H9 (cell line): ENCODE measurements at regions not wholly inside any gene's neighbourhood (a gene's known extent, or its start where the extent isn't known, plus 50 kb on each side); places are given as distances from the start of the nearest gene placed in this dataset.

ENCODE experiments used
- DNase-seq: peaks from one replicate; pipeline ENCODE4 v3.0.0-alpha.2; 2017
- H2AFZ ChIP-seq: one replicate; pipeline ENCODE4 v1.6.1; 2013; ENCODE audit warnings: mild to moderate bottlenecking, low read length, control low read depth, moderate library complexity
- H2AK5ac ChIP-seq: 2 replicates; pipeline ENCODE4 v1.6.1; 2013; ENCODE audit warnings: low read length, control low read depth, mixed read lengths; ENCODE audit not compliant: insufficient read length
- H2BK120ac ChIP-seq: one replicate; pipeline ENCODE4 v1.6.1; 2013; ENCODE audit warnings: low read depth, mild to moderate bottlenecking, low read length, control low read depth, inconsistent platforms; ENCODE audit not compliant: poor library complexity, severe bottlenecking
- H2BK12ac ChIP-seq: 2 replicates; pipeline ENCODE4 v1.6.1; 2013; ENCODE audit warnings: low read length, control low read depth, mixed read lengths, low read depth; ENCODE audit not compliant: insufficient read length
- H2BK15ac ChIP-seq: 2 replicates; pipeline ENCODE4 v1.6.1; 2013; ENCODE audit warnings: low read depth, low read length, control low read depth
- H2BK20ac ChIP-seq: one replicate; pipeline ENCODE4 v1.6.1; 2013; ENCODE audit warnings: low read depth, mild to moderate bottlenecking, low read length, control low read depth, inconsistent platforms; ENCODE audit not compliant: poor library complexity, severe bottlenecking
- H2BK5ac ChIP-seq: 2 replicates; pipeline ENCODE4 v1.6.1; 2013; ENCODE audit warnings: low read length, control low read depth, mixed read lengths; ENCODE audit not compliant: insufficient read length
- H3K14ac ChIP-seq: 2 replicates; pipeline ENCODE4 v1.6.1; 2013; ENCODE audit warnings: low read length, control low read depth; ENCODE audit not compliant: insufficient read depth
- H3K18ac ChIP-seq: 2 replicates; pipeline ENCODE4 v1.6.1; 2013; ENCODE audit warnings: low read depth, mild to moderate bottlenecking, mixed read lengths, low read length, control low read depth; ENCODE audit not compliant: insufficient read length
- H3K23ac ChIP-seq: 2 replicates; pipeline ENCODE4 v1.6.1; 2013; ENCODE audit warnings: low read length, control low read depth, mixed read lengths, low read depth; ENCODE audit not compliant: insufficient read length
- H3K23me2 ChIP-seq: 2 replicates; pipeline ENCODE4 v1.6.1; 2013; ENCODE audit warnings: low read depth, mild to moderate bottlenecking, mixed read lengths, low read length, control low read depth; ENCODE audit not compliant: insufficient read length, poor library complexity, severe bottlenecking
- H3K27ac ChIP-seq: 2 replicates; pipeline ENCODE4 v1.5.1; 2013; ENCODE audit warnings: low read length, control low read depth, mixed read lengths, low read depth; ENCODE audit not compliant: insufficient read length
- H3K27me3 ChIP-seq: 2 replicates; pipeline ENCODE4 v1.6.1; 2013; ENCODE audit warnings: low read length, control low read depth, inconsistent platforms; ENCODE audit not compliant: insufficient read depth
- H3K4ac ChIP-seq: 2 replicates; pipeline ENCODE4 v1.6.1; 2013; ENCODE audit warnings: low read depth, mild to moderate bottlenecking, control low read depth, inconsistent platforms, low read length, moderate library complexity
- H3K4me1 ChIP-seq: 2 replicates; pipeline ENCODE4 v1.6.1; 2013; ENCODE audit warnings: low read length, control low read depth, inconsistent platforms; ENCODE audit not compliant: insufficient read depth
- H3K4me2 ChIP-seq: 2 replicates; pipeline ENCODE4 v1.6.1; 2013; ENCODE audit warnings: low read length, control low read depth, mixed read lengths; ENCODE audit not compliant: insufficient read length, insufficient read depth
- H3K56ac ChIP-seq: 2 replicates; pipeline ENCODE4 v1.6.1; 2013; ENCODE audit warnings: low read depth, mild to moderate bottlenecking, mixed read lengths, low read length, control low read depth; ENCODE audit not compliant: insufficient read length
- H3K79me1 ChIP-seq: 2 replicates; pipeline ENCODE4 v1.6.1; 2013; ENCODE audit warnings: low read depth, mild to moderate bottlenecking, moderate library complexity, low read length, control low read depth, inconsistent platforms; ENCODE audit not compliant: insufficient read depth, poor library complexity, severe bottlenecking
- H3K79me2 ChIP-seq: 2 replicates; pipeline ENCODE4 v1.6.1; 2013; ENCODE audit warnings: low read length, control low read depth, inconsistent platforms; ENCODE audit not compliant: insufficient read depth
- H3K9ac ChIP-seq: 2 replicates; pipeline ENCODE4 v1.6.1; 2013; ENCODE audit warnings: low read length, control low read depth, mixed read lengths; ENCODE audit not compliant: insufficient read length; ENCODE audit errors: extremely low read depth
- H3K9me3 ChIP-seq: one replicate; pipeline ENCODE4 v1.6.1; 2013; ENCODE audit warnings: low read depth, low read length, inconsistent platforms; ENCODE audit not compliant: control insufficient read depth
- H3T11ph ChIP-seq: one replicate; pipeline ENCODE4 v1.6.1; 2013; ENCODE audit warnings: mild to moderate bottlenecking, low read length, control low read depth, inconsistent platforms
- H4K20me1 ChIP-seq: one replicate; pipeline ENCODE4 v1.6.1; 2013; ENCODE audit not compliant: control insufficient read depth, insufficient read length, insufficient read depth
- H4K5ac ChIP-seq: 2 replicates; pipeline ENCODE4 v1.6.1; 2013; ENCODE audit warnings: low read depth, mild to moderate bottlenecking, mixed read lengths, low read length, control low read depth; ENCODE audit not compliant: insufficient read length
- H4K8ac ChIP-seq: replicated peaks from 2 replicates; pipeline ENCODE4 v1.6.1; 2013; ENCODE audit warnings: low read length, control low read depth, mixed read lengths, low read depth; ENCODE audit not compliant: insufficient read length
- H4K91ac ChIP-seq: 2 replicates; pipeline ENCODE4 v1.6.1; 2013; ENCODE audit warnings: low read depth, mild to moderate bottlenecking, moderate library complexity, mixed read lengths, low read length, control low read depth; ENCODE audit not compliant: insufficient read length
- H3K27ac Mint-ChIP-seq, 3 experiments: 2 replicates in 2 of 3; 3 replicates in 1 of 3; pipeline ENCODE4 v1.8.0; 2020 to 2021; ENCODE audit warnings: mixed read lengths in 3 of 3, mild to moderate bottlenecking in 1 of 3, moderate library complexity in 1 of 3
- H3K27me3 Mint-ChIP-seq: 2 replicates; pipeline ENCODE4 v1.8.0; 2021; ENCODE audit warnings: low read depth, mild to moderate bottlenecking, moderate library complexity, mixed read lengths
- H3K36me3 Mint-ChIP-seq, 3 experiments: 2 replicates in 2 of 3; 3 replicates in 1 of 3; pipeline ENCODE4 v1.8.0; 2020 to 2021; ENCODE audit warnings: low read depth in 3 of 3, mixed read lengths in 3 of 3; ENCODE audit not compliant: insufficient read depth in 1 of 3
- H3K4me1 Mint-ChIP-seq, 2 experiments: 2 replicates each; pipeline ENCODE4 v1.8.0; 2020; ENCODE audit warnings: mixed read lengths in 2 of 2
- H3K4me3 Mint-ChIP-seq, 2 experiments: 2 replicates in 1 of 2; 3 replicates in 1 of 2; pipeline ENCODE4 v1.8.0; 2020 to 2021; ENCODE audit warnings: mild to moderate bottlenecking in 2 of 2, mixed read lengths in 2 of 2, moderate library complexity in 1 of 2
- H3K9me3 Mint-ChIP-seq, 2 experiments: 2 replicates in 1 of 2; 3 replicates in 1 of 2; pipeline ENCODE4 v1.8.0; 2020; ENCODE audit warnings: mild to moderate bottlenecking in 2 of 2, mixed read lengths in 2 of 2, moderate library complexity in 1 of 2
- WGBS: extraction: QIAGEN DNeasy Blood & Tissue Kit; methylation state at CpG from one replicate; pipeline ENCODE4 v1.1.7; 2013; ENCODE audit warnings: missing lambda C conversion rate, low lambda C conversion rate, mixed read lengths; ENCODE audit not compliant: insufficient read length; ENCODE audit errors: extremely low coverage; 5-methylcytosine and 5-hydroxymethylcytosine counted together
- TF ChIP-seq, protein P1 (sequence below): fragments of 200-600 bp; sonication (generic); conservative IDR thresholded peaks from 3 replicates; pipeline ENCODE4 v1.8.0; 2021; ENCODE audit warnings: antibody characterized with exemption, mild to moderate bottlenecking

DNA sequence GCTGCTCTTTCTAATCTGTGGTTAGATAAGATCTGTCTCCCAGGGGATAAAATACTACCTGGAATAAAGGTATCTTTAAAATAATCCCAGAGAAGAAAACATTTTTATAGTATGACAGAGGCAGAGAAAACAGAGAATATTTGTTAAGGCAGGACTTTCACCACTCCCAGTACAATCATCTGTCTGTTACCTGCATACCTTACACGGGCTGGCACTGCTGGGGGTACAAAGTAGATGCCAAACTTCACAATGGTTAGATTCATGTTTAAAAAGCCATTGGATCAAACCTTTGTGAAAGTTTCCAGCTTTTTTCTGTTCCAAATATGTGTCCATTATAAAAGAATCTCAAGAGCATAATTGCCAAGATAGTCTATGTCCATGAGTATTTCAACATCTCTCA is 273.6 kb upstream of the BTG1 start:
- Histone ChIP-seq H3K23ac (no peak overlapping the region), H3K27ac (no peak overlapping the region), H2AK5ac (no peak overlapping the region), H3K4ac (no peak overlapping the region), H4K20me1 (no peaks in the 10 kb centered on the region), H3K79me1 (no peaks in the 10 kb centered on the region), H4K5ac (no peak overlapping the region), H3K4me1 (no peaks in the 10 kb centered on the region), H3K14ac (no peak overlapping the region), H3T11ph (no peak overlapping the region), H3K79me2 (no peaks in the 10 kb centered on the region), H2BK20ac (no peak overlapping the region), H2BK12ac (no peak overlapping the region), H3K56ac (no peak overlapping the region), H2BK120ac (no peak overlapping the region), H2BK15ac (no peak overlapping the region), H3K9me3 (no peaks in the 10 kb centered on the region), H3K27me3 (no peaks in the 10 kb centered on the region), H2AFZ (no peak overlapping the region), H3K23me2 (no peaks in the 10 kb centered on the region), H2BK5ac (no peak overlapping the region), H4K8ac (no peak overlapping the region), H4K91ac (no peak overlapping the region), H3K4me2 (no peak overlapping the region), H3K18ac (no peak overlapping the region), H3K9ac (no peak overlapping the region)
- no CpG with 5 or more reads among the region's 1 CpG for WGBS
- H3K27ac Mint-ChIP-seq: no peak overlapping the region
- no peaks in the 10 kb centered on the region for H3K27me3 Mint-ChIP-seq
- no peak overlapping the region for H3K4me3 Mint-ChIP-seq
- DNase-seq: no peak
- H3K36me3 Mint-ChIP-seq: no peaks in the 10 kb centered on the region
- H3K4me1 Mint-ChIP-seq: peaks cover 17 to 21% of the 10 kb centered on the region in 2 experiments
- TF ChIP-seq, protein P1, sequence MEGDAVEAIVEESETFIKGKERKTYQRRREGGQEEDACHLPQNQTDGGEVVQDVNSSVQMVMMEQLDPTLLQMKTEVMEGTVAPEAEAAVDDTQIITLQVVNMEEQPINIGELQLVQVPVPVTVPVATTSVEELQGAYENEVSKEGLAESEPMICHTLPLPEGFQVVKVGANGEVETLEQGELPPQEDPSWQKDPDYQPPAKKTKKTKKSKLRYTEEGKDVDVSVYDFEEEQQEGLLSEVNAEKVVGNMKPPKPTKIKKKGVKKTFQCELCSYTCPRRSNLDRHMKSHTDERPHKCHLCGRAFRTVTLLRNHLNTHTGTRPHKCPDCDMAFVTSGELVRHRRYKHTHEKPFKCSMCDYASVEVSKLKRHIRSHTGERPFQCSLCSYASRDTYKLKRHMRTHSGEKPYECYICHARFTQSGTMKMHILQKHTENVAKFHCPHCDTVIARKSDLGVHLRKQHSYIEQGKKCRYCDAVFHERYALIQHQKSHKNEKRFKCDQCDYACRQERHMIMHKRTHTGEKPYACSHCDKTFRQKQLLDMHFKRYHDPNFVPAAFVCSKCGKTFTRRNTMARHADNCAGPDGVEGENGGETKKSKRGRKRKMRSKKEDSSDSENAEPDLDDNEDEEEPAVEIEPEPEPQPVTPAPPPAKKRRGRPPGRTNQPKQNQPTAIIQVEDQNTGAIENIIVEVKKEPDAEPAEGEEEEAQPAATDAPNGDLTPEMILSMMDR: no peak
- no peaks in the 10 kb centered on the region; a peak in 1 of 5 replicates for H3K9me3 Mint-ChIP-seq
